PFSK-1 (cell line): ENCODE measurements at regions not wholly inside any gene's neighbourhood (a gene's known extent, or its start where the extent isn't known, plus 50 kb on each side); places are given as distances from the start of the nearest gene placed in this dataset.

ENCODE experiments used
- FOXP2 ChIP-seq: optimal IDR thresholded peaks from 2 replicates; pipeline ENCODE3; 2011; ENCODE audit warnings: borderline replicate concordance, control low read depth, inconsistent platforms; ENCODE audit not compliant: insufficient read depth; ENCODE audit errors: extremely low read length, extremely low read depth
- POLR2AphosphoS5 ChIP-seq: IDR thresholded peaks from 2 replicates; pipeline ENCODE4 v1.6.1; 2012; ENCODE audit warnings: low read depth, mild to moderate bottlenecking, control low read depth, low read length, moderate library complexity
- SIN3A ChIP-seq: IDR thresholded peaks from 2 replicates; pipeline ENCODE4 v1.6.1; 2012; ENCODE audit warnings: mild to moderate bottlenecking, low read length, moderate library complexity, borderline replicate concordance; ENCODE audit not compliant: insufficient read depth
- TAF1 ChIP-seq: IDR thresholded peaks from 2 replicates; pipeline ENCODE4 v1.6.1; 2012; ENCODE audit warnings: low read length, control low read depth, borderline replicate concordance; ENCODE audit not compliant: insufficient read depth
- TF ChIP-seq, protein P1 (sequence below), 2 experiments: IDR thresholded peaks; 2 replicates each; pipeline versions ENCODE4 v1.6.1 to v1.8.0; 2011 to 2012; ENCODE audit warnings: low read depth in 2 of 2, low read length in 2 of 2, control low read depth in 1 of 2, inconsistent platforms in 1 of 2, mild to moderate bottlenecking in 1 of 2, moderate library complexity in 1 of 2; ENCODE audit not compliant: insufficient read depth in 1 of 2

DNA sequence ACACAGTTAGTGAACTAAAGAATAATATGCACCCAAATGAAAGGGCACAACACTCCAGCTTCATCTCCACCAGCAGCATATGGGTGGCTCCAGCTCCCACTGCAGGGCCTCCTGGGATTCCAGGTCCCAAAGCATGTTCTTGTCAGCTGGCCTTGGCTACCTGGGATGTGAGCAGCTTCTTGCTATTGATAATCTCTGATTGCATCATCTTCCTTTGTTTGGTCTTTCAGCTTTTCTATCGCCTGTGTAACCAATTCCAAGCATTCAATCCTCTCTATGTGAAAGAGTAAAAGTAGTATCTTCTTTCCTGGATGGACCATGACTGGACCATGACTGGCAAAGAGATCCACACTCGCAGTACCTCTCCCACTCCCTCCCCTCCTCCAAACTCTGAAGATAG is 333.9 kb upstream of the GLI3 start:
- TF ChIP-seq, protein P1, sequence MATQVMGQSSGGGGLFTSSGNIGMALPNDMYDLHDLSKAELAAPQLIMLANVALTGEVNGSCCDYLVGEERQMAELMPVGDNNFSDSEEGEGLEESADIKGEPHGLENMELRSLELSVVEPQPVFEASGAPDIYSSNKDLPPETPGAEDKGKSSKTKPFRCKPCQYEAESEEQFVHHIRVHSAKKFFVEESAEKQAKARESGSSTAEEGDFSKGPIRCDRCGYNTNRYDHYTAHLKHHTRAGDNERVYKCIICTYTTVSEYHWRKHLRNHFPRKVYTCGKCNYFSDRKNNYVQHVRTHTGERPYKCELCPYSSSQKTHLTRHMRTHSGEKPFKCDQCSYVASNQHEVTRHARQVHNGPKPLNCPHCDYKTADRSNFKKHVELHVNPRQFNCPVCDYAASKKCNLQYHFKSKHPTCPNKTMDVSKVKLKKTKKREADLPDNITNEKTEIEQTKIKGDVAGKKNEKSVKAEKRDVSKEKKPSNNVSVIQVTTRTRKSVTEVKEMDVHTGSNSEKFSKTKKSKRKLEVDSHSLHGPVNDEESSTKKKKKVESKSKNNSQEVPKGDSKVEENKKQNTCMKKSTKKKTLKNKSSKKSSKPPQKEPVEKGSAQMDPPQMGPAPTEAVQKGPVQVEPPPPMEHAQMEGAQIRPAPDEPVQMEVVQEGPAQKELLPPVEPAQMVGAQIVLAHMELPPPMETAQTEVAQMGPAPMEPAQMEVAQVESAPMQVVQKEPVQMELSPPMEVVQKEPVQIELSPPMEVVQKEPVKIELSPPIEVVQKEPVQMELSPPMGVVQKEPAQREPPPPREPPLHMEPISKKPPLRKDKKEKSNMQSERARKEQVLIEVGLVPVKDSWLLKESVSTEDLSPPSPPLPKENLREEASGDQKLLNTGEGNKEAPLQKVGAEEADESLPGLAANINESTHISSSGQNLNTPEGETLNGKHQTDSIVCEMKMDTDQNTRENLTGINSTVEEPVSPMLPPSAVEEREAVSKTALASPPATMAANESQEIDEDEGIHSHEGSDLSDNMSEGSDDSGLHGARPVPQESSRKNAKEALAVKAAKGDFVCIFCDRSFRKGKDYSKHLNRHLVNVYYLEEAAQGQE (IDR thresholded peaks at IDR 0.05; ENCODE audit: insufficient read depth in 1 of 2, low read depth in 2 of 2, low read length in 2 of 2): no peak
- no peak for TF ChIP-seq TAF1
- no peak for TF ChIP-seq POLR2AphosphoS5
- no peak for TF ChIP-seq SIN3A
- no peak for TF ChIP-seq FOXP2

DNA sequence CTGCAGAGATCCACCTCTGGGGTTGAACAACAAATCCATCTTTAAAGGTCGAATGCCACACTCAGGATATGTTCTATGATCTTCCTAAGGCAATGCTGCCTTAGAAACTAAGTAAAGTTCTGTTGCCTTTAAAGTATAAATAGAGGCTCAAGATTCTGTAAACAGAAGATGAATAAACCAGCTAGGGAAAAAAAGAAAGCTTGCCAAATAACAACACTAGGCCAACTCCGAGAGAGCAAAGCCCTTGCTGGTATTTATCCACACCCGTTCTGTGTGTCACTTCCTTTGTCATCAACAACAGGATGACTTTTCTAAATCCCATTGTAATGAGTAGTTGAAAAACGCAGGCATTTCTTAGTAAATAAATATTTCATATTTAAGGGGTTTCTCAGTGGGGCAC is 330.0 kb upstream of the GLI3 start:
- TF ChIP-seq TAF1: no peak
- no peak for TF ChIP-seq SIN3A
- TF ChIP-seq, protein P1 (IDR thresholded peaks at IDR 0.05; ENCODE audit: insufficient read depth in 1 of 2, low read depth in 2 of 2, low read length in 2 of 2): no peak
- TF ChIP-seq POLR2AphosphoS5: no peak
- no peak for TF ChIP-seq FOXP2

DNA sequence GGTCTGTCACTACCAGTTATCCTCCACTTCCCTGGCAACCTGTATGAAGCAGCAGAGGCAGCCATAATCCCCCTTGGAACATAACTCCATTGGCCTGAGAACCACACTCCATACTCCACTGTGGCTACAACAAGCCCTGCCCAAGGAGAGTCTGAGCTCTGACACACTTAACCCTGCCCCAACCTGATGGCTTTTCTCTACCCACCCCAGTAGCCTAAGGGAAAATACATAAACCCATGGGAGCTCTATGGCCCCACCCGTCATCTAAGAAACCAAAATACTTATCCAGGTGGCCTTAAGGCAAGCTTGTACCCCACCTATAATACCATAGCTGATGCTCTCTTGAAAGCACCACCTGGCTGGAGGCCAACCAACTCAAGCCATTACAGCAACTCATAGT is 324.8 kb upstream of the GLI3 start:
- TF ChIP-seq POLR2AphosphoS5: no peak
- TF ChIP-seq SIN3A: no peak
- no peak for TF ChIP-seq TAF1
- TF ChIP-seq, protein P1 (IDR thresholded peaks at IDR 0.05; ENCODE audit: insufficient read depth in 1 of 2, low read depth in 2 of 2, low read length in 2 of 2): no peak
- TF ChIP-seq FOXP2: no peak

DNA sequence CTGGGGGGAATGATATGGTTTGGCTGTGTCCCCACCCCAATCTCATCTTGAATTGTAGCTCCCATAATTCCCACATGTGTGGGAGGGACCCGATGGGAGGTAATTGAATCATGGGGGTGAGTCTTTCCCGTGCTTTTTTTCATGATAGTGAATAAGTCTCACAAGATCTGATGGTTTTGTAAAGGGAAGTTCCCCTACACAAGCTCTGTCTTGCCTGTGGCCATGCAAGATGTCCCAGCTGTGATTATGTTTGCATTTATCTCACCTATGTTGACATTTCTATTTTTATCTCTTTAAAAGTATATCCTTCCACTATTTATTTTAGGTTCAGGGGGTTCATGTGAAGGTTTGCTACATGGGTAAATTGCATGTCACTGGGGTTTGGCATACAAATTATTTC is 323.9 kb upstream of the GLI3 start:
- TF ChIP-seq SIN3A (no peak), POLR2AphosphoS5 (no peak), TAF1 (no peak), FOXP2 (no peak)
- TF ChIP-seq, protein P1 (IDR thresholded peaks at IDR 0.05; ENCODE audit: insufficient read depth in 1 of 2, low read depth in 2 of 2, low read length in 2 of 2): no peak

DNA sequence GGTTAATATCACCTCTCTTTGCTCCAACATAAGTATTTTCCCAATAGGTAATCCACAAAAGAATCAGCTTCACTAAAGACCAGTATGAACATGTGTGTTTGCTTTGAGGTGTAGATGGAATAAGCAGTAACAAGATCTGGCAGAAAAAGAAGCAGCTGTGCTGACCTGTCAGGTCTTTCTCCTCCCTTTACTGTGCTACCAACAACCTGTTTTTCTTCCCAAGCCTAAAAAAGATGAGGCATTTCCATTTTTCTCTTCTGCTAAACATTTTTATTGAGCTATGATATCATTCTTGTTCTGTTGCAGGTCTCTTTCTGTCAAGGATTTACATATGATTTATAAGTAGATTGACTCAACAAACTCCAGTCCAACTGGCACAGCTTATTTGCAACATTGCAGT is 315.2 kb upstream of the GLI3 start:
- TF ChIP-seq SIN3A (no peak), FOXP2 (no peak), TAF1 (no peak), POLR2AphosphoS5 (no peak)
- TF ChIP-seq, protein P1 (IDR thresholded peaks at IDR 0.05; ENCODE audit: insufficient read depth in 1 of 2, low read depth in 2 of 2, low read length in 2 of 2): no peak
